ENCODE measurements at regions not wholly inside any gene's neighbourhood (a gene's known extent, or its start where the extent isn't known, plus 50 kb on each side); places are given as distances from the start of the nearest gene placed in this dataset.

DNA sequence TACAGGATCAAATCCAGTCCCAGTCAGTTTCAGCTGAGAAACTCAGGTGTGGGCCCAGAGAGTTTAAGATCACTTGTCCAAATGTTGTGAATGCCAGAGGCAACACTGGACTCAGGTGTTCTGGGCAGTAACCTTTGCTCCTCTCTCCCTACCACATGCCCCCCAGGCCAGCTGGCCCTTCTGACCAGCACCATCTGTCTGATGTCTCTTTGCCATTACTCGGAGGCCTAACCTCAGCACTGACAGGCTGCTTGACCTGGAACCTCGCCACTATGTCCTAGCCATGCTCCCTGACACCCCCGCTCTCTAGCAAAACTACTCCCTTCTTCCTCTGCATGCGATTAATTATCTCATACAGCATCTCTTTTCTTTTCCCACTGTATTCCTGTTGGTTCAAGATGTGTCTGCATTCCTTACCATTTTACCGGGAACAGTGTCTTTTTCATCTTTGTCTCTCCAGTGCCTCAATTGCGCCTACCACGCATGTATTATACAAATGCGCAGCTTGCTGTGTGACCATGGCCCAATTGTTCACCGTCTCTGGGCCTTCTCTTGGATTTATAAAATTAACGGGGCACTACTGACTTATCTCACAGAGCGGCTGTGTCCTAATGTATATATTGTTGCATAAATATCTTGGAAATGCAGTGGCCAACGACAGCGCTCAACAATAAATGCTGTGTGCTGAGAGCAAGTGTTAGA, 159.5 kb upstream of the IRF2BP2 start:
- no peaks in the 10 kb centered on the region for H3K9me3 ChIP-seq (ENCODE audit: low read length)
- no peaks in the 10 kb centered on the region for H4K20me1 ChIP-seq (ENCODE audit: insufficient read depth, low read length)
- no TSS peak for BruUV-seq (replicated peaks)
- no peak overlapping the region for H3K4me3 ChIP-seq (ENCODE audit: low read depth, low read length, poor library complexity, severe bottlenecking)
- POLR2A ChIA-PET, result no interaction called here
- no peaks in the 10 kb centered on the region for H3K9me2 ChIP-seq (ENCODE audit: insufficient read depth, low read length)
- no peaks in the 10 kb centered on the region for H3K79me2 ChIP-seq (ENCODE audit: insufficient read depth, low read depth, low read length)
- no peak overlapping the region for H2AFZ ChIP-seq (ENCODE audit: low read length)
- TF ChIP-seq, protein P1, sequence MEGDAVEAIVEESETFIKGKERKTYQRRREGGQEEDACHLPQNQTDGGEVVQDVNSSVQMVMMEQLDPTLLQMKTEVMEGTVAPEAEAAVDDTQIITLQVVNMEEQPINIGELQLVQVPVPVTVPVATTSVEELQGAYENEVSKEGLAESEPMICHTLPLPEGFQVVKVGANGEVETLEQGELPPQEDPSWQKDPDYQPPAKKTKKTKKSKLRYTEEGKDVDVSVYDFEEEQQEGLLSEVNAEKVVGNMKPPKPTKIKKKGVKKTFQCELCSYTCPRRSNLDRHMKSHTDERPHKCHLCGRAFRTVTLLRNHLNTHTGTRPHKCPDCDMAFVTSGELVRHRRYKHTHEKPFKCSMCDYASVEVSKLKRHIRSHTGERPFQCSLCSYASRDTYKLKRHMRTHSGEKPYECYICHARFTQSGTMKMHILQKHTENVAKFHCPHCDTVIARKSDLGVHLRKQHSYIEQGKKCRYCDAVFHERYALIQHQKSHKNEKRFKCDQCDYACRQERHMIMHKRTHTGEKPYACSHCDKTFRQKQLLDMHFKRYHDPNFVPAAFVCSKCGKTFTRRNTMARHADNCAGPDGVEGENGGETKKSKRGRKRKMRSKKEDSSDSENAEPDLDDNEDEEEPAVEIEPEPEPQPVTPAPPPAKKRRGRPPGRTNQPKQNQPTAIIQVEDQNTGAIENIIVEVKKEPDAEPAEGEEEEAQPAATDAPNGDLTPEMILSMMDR (conservative IDR thresholded peaks at IDR 0.05; ENCODE audit: low read length), result no peak
- no peak for TF ChIP-seq EZH2phosphoT487 (IDR thresholded peaks at IDR 0.05; ENCODE audit: borderline replicate concordance, low read depth, low read length)
- no peak for DNase-seq (ENCODE audit: low spot score)
- CTCF ChIA-PET (ENCODE audit: unreplicated experiment), result no interaction called here
- intact Hi-C loops (cut with micrococcal nuclease; ENCODE audit: unreplicated experiment), result no loop called here
- H3K27ac ChIP-seq (ENCODE audit: low read depth, low read length, poor library complexity, severe bottlenecking), result no peak overlapping the region
- H3K4me1 ChIP-seq (ENCODE audit: insufficient read depth, low read length, poor library complexity, severe bottlenecking), result peaks cover 34% of the 10 kb centered on the region
- H3K4me2 ChIP-seq (ENCODE audit: low read length), result no peak overlapping the region
- H3K36me3 ChIP-seq (ENCODE audit: insufficient read depth, low read length), result no peaks in the 10 kb centered on the region

DNA sequence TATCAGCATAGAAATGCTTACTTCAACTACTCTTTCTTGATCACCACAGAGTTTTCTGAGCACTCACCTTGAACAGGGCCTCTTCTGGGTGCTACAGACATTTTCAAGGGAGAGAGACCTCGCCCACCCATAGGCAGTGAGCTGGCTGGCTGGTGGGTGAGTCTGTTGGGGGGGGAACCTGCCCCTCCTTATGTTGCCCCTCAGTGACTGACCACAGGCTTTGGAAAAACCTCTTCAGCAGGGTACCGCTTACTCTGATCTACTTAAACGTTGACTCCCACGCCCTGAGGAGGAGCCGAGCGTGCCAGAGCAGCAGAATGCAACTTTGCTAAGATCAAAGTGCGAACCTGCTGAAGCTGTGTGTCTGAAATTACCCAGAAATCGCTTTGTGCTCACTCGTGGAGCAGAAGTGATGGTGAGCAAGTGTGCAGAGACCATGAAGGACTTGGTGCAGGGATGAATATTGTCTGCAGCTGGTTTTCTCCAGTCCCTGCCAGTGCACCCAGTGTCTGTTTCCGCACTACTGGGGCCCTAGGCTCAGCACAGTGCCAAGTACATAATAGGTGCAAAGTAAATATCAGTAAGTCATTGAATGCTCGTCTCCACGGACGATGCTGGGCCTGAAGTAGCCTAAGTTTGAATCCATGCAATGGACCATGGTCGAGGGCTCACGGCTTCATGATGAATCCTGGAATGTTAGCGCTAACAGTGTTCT, 158.7 kb upstream of the IRF2BP2 start:
- Histone ChIP-seq H3K4me2 (ENCODE audit: low read length) (no peak overlapping the region), H3K4me1 (ENCODE audit: insufficient read depth, low read length, poor library complexity, severe bottlenecking) (peaks cover 42% of the 10 kb centered on the region), H4K20me1 (ENCODE audit: insufficient read depth, low read length) (no peaks in the 10 kb centered on the region), H3K9me2 (ENCODE audit: insufficient read depth, low read length) (no peaks in the 10 kb centered on the region), H3K27ac (ENCODE audit: low read depth, low read length, poor library complexity, severe bottlenecking) (no peak overlapping the region), H3K36me3 (ENCODE audit: insufficient read depth, low read length) (no peaks in the 10 kb centered on the region), H3K9me3 (ENCODE audit: low read length) (no peaks in the 10 kb centered on the region), H3K4me3 (ENCODE audit: low read depth, low read length, poor library complexity, severe bottlenecking) (no peak overlapping the region), H3K79me2 (ENCODE audit: insufficient read depth, low read depth, low read length) (no peaks in the 10 kb centered on the region), H2AFZ (ENCODE audit: low read length) (no peak overlapping the region)
- ChIA-PET CTCF (ENCODE audit: unreplicated experiment) (no interaction called here), POLR2A (no interaction called here)
- DNase-seq (ENCODE audit: low spot score), result no peak
- no TSS peak for BruUV-seq (replicated peaks)
- intact Hi-C loops (cut with micrococcal nuclease; ENCODE audit: unreplicated experiment), result no loop called here
- TF ChIP-seq EZH2phosphoT487 (IDR thresholded peaks at IDR 0.05; ENCODE audit: borderline replicate concordance, low read depth, low read length), result no peak
- TF ChIP-seq, protein P1 (conservative IDR thresholded peaks at IDR 0.05; ENCODE audit: low read length), result no peak

DNA sequence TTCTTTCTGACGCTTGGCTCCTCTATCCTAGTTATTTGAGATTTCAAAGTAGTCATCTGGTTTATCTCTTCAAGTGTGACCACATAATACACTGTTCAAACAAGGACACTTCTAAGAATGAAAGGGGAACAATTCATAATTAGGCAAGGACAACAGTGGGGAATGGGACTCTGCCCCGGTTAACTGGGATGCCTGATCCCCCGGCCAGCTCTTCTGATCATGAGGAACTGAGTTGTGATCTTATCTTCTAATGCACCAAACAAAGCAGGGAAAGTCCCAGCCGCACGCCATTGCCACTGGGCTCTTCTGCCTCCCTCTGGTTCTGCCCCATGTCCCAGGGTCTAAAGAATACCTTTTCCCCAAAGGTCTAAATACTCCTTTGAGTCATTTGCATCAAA, 158.2 kb upstream of the IRF2BP2 start:
- H3K9me2 ChIP-seq (ENCODE audit: insufficient read depth, low read length), result no peaks in the 10 kb centered on the region
- no peak overlapping the region for H3K4me3 ChIP-seq (ENCODE audit: low read depth, low read length, poor library complexity, severe bottlenecking)
- no peak overlapping the region for H3K4me2 ChIP-seq (ENCODE audit: low read length)
- intact Hi-C loops (cut with micrococcal nuclease; ENCODE audit: unreplicated experiment), result no loop called here
- no peak for TF ChIP-seq EZH2phosphoT487 (IDR thresholded peaks at IDR 0.05; ENCODE audit: borderline replicate concordance, low read depth, low read length)
- TF ChIP-seq, protein P1 (conservative IDR thresholded peaks at IDR 0.05; ENCODE audit: low read length), result no peak
- POLR2A ChIA-PET, result interaction anchor here (1.0 kb wide), 1 partner anchor 13 kb away, joined by 3 read pairs; no protein-coding TSS in a partner anchor
- H3K4me1 ChIP-seq (ENCODE audit: insufficient read depth, low read length, poor library complexity, severe bottlenecking), result peaks cover 44% of the 10 kb centered on the region
- CTCF ChIA-PET (ENCODE audit: unreplicated experiment), result interaction anchor here (0.8 kb wide), 1 partner anchor 10 kb away, joined by 3 read pairs; no protein-coding TSS in a partner anchor
- no peak for DNase-seq (ENCODE audit: low spot score)
- no peaks in the 10 kb centered on the region for H3K9me3 ChIP-seq (ENCODE audit: low read length)
- no peak overlapping the region for H3K27ac ChIP-seq (ENCODE audit: low read depth, low read length, poor library complexity, severe bottlenecking)
- no TSS peak for BruUV-seq (replicated peaks)
- H3K79me2 ChIP-seq (ENCODE audit: insufficient read depth, low read depth, low read length), result no peaks in the 10 kb centered on the region
- H4K20me1 ChIP-seq (ENCODE audit: insufficient read depth, low read length), result no peaks in the 10 kb centered on the region
- H3K36me3 ChIP-seq (ENCODE audit: insufficient read depth, low read length), result no peaks in the 10 kb centered on the region
- H2AFZ ChIP-seq (ENCODE audit: low read length), result no peak overlapping the region

Data from OCI-LY7 (cell line).